ENCODE measurements at regions not wholly inside any gene's neighbourhood (a gene's known extent, or its start where the extent isn't known, plus 50 kb on each side); places are given as distances from the start of the nearest gene placed in this dataset.

DNA sequence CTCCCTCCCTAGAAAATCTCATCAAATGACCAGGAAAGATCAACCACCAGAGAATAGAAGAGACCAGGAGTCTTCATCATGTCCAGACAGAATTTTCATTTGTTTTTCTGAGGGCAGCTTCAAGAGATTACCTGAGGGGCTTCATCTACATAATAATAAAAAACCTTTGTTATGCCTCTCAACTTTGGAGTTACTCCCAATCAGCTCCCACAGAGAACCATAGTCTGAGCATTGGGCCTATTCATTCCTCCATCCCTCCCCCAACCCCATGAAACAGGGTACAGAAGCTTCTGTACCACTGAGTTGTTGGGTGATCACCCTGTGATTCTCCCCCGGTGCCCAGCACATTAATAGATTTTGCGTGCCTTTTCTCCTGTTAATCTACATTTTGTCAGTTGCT is 53.3 kb upstream of the PRRC2C start:
- Histone ChIP-seq H3K4me3 (ENCODE audit: low read length in 3 of 3) (no peak overlapping the region), H3K27me3 (ENCODE audit: control insufficient read depth, insufficient read depth, low read length) (no peaks in the 10 kb centered on the region), H3K4me1 (ENCODE audit: control insufficient read depth in 2 of 3, insufficient read depth in 2 of 3, low read depth in 1 of 3, low read length in 3 of 3) (no peaks in the 10 kb centered on the region), H3K36me3 (ENCODE audit: control insufficient read depth in 2 of 3, insufficient read depth in 3 of 3, low read length in 3 of 3) (no peaks in the 10 kb centered on the region), H3K27ac (ENCODE audit: low read depth in 2 of 2, low read length in 2 of 2) (no peak overlapping the region), H3K9ac (ENCODE audit: low read length in 3 of 3) (no peak overlapping the region), H3K9me3 (ENCODE audit: control insufficient read depth in 2 of 3, insufficient read depth in 1 of 3, low read length in 3 of 3) (no peaks in the 10 kb centered on the region)
- intact Hi-C loops (cut with DNase I) = no loop called here
- DNase-seq (no peak), FAIRE-seq (no peak)
- TF ChIP-seq, protein P1, sequence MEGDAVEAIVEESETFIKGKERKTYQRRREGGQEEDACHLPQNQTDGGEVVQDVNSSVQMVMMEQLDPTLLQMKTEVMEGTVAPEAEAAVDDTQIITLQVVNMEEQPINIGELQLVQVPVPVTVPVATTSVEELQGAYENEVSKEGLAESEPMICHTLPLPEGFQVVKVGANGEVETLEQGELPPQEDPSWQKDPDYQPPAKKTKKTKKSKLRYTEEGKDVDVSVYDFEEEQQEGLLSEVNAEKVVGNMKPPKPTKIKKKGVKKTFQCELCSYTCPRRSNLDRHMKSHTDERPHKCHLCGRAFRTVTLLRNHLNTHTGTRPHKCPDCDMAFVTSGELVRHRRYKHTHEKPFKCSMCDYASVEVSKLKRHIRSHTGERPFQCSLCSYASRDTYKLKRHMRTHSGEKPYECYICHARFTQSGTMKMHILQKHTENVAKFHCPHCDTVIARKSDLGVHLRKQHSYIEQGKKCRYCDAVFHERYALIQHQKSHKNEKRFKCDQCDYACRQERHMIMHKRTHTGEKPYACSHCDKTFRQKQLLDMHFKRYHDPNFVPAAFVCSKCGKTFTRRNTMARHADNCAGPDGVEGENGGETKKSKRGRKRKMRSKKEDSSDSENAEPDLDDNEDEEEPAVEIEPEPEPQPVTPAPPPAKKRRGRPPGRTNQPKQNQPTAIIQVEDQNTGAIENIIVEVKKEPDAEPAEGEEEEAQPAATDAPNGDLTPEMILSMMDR (IDR thresholded peaks at IDR 0.05; ENCODE audit: borderline replicate concordance, extremely low read depth, insufficient read depth) = no peak

DNA sequence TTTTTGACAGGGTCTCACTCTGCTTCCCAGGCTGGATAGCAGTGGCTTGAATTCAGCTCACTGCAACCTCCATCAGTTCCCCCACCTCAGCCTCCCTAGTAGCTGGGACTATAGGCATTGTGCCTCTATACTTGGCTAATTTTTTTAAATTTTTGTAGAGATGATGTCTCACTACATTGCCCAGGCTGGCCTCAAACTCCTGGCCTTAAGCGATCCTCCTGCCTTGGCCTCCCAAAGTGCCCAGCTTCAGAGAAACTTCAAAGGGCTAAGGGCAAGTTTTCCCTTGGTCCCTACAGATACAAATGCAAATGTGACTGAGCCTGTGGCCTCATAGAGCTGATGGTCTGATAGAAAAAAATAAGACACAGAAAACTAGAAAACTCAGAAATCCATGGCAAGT is 52.9 kb upstream of the PRRC2C start:
- no peak for DNase-seq
- Histone ChIP-seq H3K27me3 (ENCODE audit: control insufficient read depth, insufficient read depth, low read length) (no peaks in the 10 kb centered on the region), H3K36me3 (ENCODE audit: control insufficient read depth in 2 of 3, insufficient read depth in 3 of 3, low read length in 3 of 3) (no peaks in the 10 kb centered on the region), H3K4me3 (ENCODE audit: low read length in 3 of 3) (no peak overlapping the region), H3K9me3 (ENCODE audit: control insufficient read depth in 2 of 3, insufficient read depth in 1 of 3, low read length in 3 of 3) (no peaks in the 10 kb centered on the region), H3K27ac (ENCODE audit: low read depth in 2 of 2, low read length in 2 of 2) (no peak overlapping the region), H3K4me1 (ENCODE audit: control insufficient read depth in 2 of 3, insufficient read depth in 2 of 3, low read depth in 1 of 3, low read length in 3 of 3) (no peaks in the 10 kb centered on the region), H3K9ac (ENCODE audit: low read length in 3 of 3) (no peak overlapping the region)
- TF ChIP-seq, protein P1 (IDR thresholded peaks at IDR 0.05; ENCODE audit: borderline replicate concordance, extremely low read depth, insufficient read depth) = no peak
- no peak for FAIRE-seq
- intact Hi-C loops (cut with DNase I) = no loop called here

DNA sequence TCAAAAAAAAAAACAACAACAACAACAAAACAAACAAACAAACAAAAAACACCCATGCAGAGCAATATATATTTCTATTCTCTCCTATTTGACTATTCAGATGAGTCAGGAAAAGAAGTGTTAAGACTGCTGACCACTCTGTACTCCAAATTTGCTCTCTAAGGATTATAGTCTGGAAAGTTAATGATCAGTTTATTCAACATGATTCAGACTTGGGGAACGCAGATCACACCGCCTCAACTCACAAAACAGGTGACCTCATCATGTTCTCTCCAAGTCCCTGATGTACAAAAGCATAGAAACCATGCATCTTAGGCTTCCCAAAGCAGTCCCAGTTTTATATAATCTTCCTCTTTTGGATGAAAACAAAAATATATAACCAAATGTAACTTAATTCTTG is 51.9 kb upstream of the PRRC2C start:
- H3K9ac ChIP-seq (ENCODE audit: low read length in 3 of 3) = no peak overlapping the region
- no peaks in the 10 kb centered on the region for H3K9me3 ChIP-seq (ENCODE audit: control insufficient read depth in 2 of 3, insufficient read depth in 1 of 3, low read length in 3 of 3)
- no peaks in the 10 kb centered on the region for H3K27me3 ChIP-seq (ENCODE audit: control insufficient read depth, insufficient read depth, low read length)
- H3K4me1 ChIP-seq (ENCODE audit: control insufficient read depth in 2 of 3, insufficient read depth in 2 of 3, low read depth in 1 of 3, low read length in 3 of 3) = no peaks in the 10 kb centered on the region
- DNase-seq (no peak), FAIRE-seq (no peak)
- intact Hi-C loops (cut with DNase I) = no loop called here
- H3K4me3 ChIP-seq (ENCODE audit: low read length in 3 of 3) = no peak overlapping the region
- H3K27ac ChIP-seq (ENCODE audit: low read depth in 2 of 2, low read length in 2 of 2) = no peak overlapping the region
- H3K36me3 ChIP-seq (ENCODE audit: control insufficient read depth in 2 of 3, insufficient read depth in 3 of 3, low read length in 3 of 3) = no peaks in the 10 kb centered on the region
- TF ChIP-seq, protein P1 (IDR thresholded peaks at IDR 0.05; ENCODE audit: borderline replicate concordance, extremely low read depth, insufficient read depth) = no peak

DNA sequence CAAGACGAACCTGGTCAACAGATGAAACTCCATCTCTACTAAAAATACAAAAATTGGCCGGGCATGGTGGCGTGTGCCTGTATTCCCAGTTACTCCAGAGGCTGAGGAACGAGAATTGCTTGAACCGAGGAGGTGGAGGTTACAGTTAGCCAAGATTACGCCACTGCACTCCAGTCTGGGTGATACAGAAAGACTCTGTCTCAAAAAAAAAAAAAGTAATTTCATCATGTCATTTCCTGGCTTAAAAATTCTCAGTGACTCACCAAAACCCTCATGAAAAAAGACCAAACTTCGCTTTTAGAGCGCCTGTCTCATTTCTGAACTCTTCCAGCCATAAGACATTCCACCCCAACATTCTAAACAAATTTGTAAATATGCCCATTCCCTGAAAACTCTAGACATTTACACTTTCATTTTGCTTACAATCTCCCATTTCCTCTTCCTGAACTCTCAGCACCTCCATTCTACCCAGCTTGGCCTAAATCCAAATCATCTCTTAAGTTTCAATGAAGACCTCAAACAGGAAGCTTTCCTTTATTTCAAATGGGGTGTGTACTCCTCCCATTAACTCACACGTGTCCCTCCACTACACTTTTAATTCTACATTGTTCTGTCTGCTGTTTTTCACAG is 50.5 kb upstream of the PRRC2C start:
- Histone ChIP-seq H3K9ac (ENCODE audit: low read length in 3 of 3) (no peak overlapping the region), H3K9me3 (ENCODE audit: control insufficient read depth in 2 of 3, insufficient read depth in 1 of 3, low read length in 3 of 3) (no peaks in the 10 kb centered on the region), H3K4me3 (ENCODE audit: low read length in 3 of 3) (no peak overlapping the region), H3K4me1 (ENCODE audit: control insufficient read depth in 2 of 3, insufficient read depth in 2 of 3, low read depth in 1 of 3, low read length in 3 of 3) (no peaks in the 10 kb centered on the region), H3K27ac (ENCODE audit: low read depth in 2 of 2, low read length in 2 of 2) (peak overlapping the region; percentile 72 to 78), H3K27me3 (ENCODE audit: control insufficient read depth, insufficient read depth, low read length) (no peaks in the 10 kb centered on the region), H3K36me3 (ENCODE audit: control insufficient read depth in 2 of 3, insufficient read depth in 3 of 3, low read length in 3 of 3) (no peaks in the 10 kb centered on the region)
- TF ChIP-seq, protein P1 (IDR thresholded peaks at IDR 0.05; ENCODE audit: borderline replicate concordance, extremely low read depth, insufficient read depth) = no peak
- intact Hi-C loops (cut with DNase I) = no loop called here
- DNase-seq (peak in 1 of 5 donors; percentile 19), FAIRE-seq (no peak)
